Stomach (tissue), 8 donors: ENCODE measurements at regions not wholly inside any gene's neighbourhood (a gene's known extent, or its start where the extent isn't known, plus 50 kb on each side); places are given as distances from the start of the nearest gene placed in this dataset.

ENCODE experiments used
- DNase-seq, 2 donors: peaks; one replicate each; pipeline versions ENCODE4 v3.0.0 to v3.0.0-alpha.2; 2013 to 2019
- H3K27ac ChIP-seq, 5 donors: fragments of 200-600 bp in 4 of 5; sonication (generic) in 4 of 5; one replicate each; pipeline ENCODE4 v1.5.1; 2013 to 2019; ENCODE audit warnings: mild to moderate bottlenecking in 1 of 5, moderate library complexity in 1 of 5
- H3K27me3 ChIP-seq, 3 donors: fragments of 200-600 bp; sonication (generic); one replicate each; pipeline ENCODE4 v1.5.1; 2017 to 2019; ENCODE audit warnings: mixed run types in 1 of 3
- H3K36me3 ChIP-seq, 4 donors: fragments of 200-600 bp; sonication (generic); 1 replicate in 3 of 4; 2 replicates in 1 of 4; pipeline ENCODE4 v1.5.1; 2016 to 2019
- H3K4me1 ChIP-seq, 4 donors: fragments of 200-600 bp; sonication (generic); one replicate each; pipeline ENCODE4 v1.5.1; 2016 to 2019
- H3K4me3 ChIP-seq, 4 donors: fragments of 200-600 bp; sonication (generic) in 3 of 4; one replicate each; pipeline ENCODE4 v1.5.1; 2016 to 2019; ENCODE audit warnings: mild to moderate bottlenecking in 1 of 4
- H3K9me3 ChIP-seq, 4 donors: fragments of 200-600 bp; sonication (generic); one replicate each; pipeline ENCODE4 v1.5.1; 2016 to 2019
- EP300 ChIP-seq: sonication (generic); formaldehyde crosslinking; IDR thresholded peaks from one replicate; pipeline ENCODE4 v1.6.1; 2017; ENCODE audit warnings: antibody characterized with exemption
- POLR2A ChIP-seq, 4 donors: fragments of 450-650 bp; IDR thresholded peaks; one replicate each; pipeline ENCODE4 v1.6.1; 2016; ENCODE audit warnings: antibody characterized with exemption in 4 of 4, control low read depth in 2 of 4, mild to moderate bottlenecking in 1 of 4, moderate library complexity in 1 of 4
- POLR2AphosphoS5 ChIP-seq, 3 donors: sonication (generic); formaldehyde crosslinking; IDR thresholded peaks; one replicate each; pipeline ENCODE4 v1.6.1; 2016; ENCODE audit warnings: antibody characterized with exemption in 3 of 3
- WGBS, 5 donors: extraction: QIAGEN DNeasy Blood & Tissue Kit in 3 of 5; methylation state at CpG; one replicate each; pipeline versions ENCODE4 v1.1.5 to v1.1.7; 2013 to 2018; 5-methylcytosine and 5-hydroxymethylcytosine counted together
- intact Hi-C: fragments of 100-400 bp; cut with DNase I; formaldehyde crosslinking; loops from one replicate; pipeline ENCODE4 v1.15.1; 2023; ENCODE audit warnings: low total_unique reads
- TF ChIP-seq, protein P1 (sequence below), 7 experiments: fragments of 450-650 bp in 4 of 7; fragments of 200-600 bp in 3 of 7; sonication (generic) in 3 of 7; IDR thresholded peaks; one replicate each; pipeline ENCODE4 v1.5.1; 2016 to 2019; ENCODE audit warnings: antibody characterized with exemption in 7 of 7, control low read depth in 2 of 7, mild to moderate bottlenecking in 1 of 7
- donor health status: healthy with polysubstance abuse.
- donor health status: Bipolar disorder and iron deficiency.
- donor health status: healthy.

DNA sequence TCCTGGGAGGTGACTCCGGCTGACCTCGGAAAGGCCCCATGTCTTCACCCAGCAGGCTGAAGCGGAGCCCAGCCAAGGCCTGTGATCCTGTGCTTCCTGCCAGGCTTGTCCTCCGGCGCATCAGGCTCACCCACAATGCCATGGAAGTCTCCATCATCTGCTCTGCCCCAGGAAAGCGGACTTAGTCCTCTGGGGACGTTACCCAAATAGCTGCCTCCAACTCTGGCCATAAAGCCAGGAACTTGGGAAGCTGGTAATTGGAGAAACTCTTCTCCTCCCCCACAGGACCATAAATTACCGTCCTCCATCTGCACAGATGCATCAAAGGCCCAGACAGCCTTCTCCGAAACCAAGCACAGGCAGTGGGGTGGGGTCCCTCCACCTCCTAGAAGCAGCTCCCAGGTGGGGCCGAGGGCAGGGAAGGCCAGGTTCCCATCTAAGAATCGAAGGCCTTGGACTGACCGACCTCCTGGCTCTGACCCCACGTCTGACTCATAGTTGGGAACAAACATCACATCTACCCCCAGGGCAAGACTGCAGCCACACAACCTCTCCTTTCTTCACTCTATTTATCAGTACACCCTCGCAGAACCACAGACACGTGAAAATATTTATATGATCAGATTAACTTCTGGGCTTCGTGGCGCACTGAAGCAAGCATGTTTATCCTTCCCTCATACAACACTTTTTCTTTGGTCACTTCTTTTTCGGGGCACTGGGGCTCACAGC lies 56.4 kb downstream of the PITPNM2 start:
- H3K4me3 ChIP-seq = no peak overlapping the region
- no peaks in the 10 kb centered on the region for H3K36me3 ChIP-seq
- TF ChIP-seq, protein P1, sequence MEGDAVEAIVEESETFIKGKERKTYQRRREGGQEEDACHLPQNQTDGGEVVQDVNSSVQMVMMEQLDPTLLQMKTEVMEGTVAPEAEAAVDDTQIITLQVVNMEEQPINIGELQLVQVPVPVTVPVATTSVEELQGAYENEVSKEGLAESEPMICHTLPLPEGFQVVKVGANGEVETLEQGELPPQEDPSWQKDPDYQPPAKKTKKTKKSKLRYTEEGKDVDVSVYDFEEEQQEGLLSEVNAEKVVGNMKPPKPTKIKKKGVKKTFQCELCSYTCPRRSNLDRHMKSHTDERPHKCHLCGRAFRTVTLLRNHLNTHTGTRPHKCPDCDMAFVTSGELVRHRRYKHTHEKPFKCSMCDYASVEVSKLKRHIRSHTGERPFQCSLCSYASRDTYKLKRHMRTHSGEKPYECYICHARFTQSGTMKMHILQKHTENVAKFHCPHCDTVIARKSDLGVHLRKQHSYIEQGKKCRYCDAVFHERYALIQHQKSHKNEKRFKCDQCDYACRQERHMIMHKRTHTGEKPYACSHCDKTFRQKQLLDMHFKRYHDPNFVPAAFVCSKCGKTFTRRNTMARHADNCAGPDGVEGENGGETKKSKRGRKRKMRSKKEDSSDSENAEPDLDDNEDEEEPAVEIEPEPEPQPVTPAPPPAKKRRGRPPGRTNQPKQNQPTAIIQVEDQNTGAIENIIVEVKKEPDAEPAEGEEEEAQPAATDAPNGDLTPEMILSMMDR (IDR thresholded peaks at IDR 0.05) = no peak
- TF ChIP-seq POLR2AphosphoS5 (IDR thresholded peaks at IDR 0.05) (peak; percentile 33 to 52 (median 45)), EP300 (no peak)
- H3K9me3 ChIP-seq = no peaks in the 10 kb centered on the region
- intact Hi-C loops = no loop called here
- H3K4me1 ChIP-seq = peaks cover 28 to 62% (median 46%) of the 10 kb centered on the region in 4 donors
- DNase-seq = peak; percentile 34 to 41
- H3K27ac ChIP-seq = peak overlapping the region; percentile 25 to 82 (median 75)
- no peaks in the 10 kb centered on the region for H3K27me3 ChIP-seq
- WGBS, 5 donors = 48 to 52% (median 50%) methylated on average over 12 to 18 of the region's 18 CpGs

GRCh38 chr12:123092866-123093265 lies 58.0 kb downstream of the PITPNM2 start:
- no peaks in the 10 kb centered on the region for H3K9me3 ChIP-seq
- H3K4me1 ChIP-seq = peaks cover 28 to 62% (median 40%) of the 10 kb centered on the region in 4 donors
- no peak overlapping the region for H3K4me3 ChIP-seq
- no peak for DNase-seq
- peak overlapping the region in 3 of 5 donors; percentile 14 to 82 (median 18) for H3K27ac ChIP-seq
- no peaks in the 10 kb centered on the region for H3K27me3 ChIP-seq
- TF ChIP-seq, protein P1 (IDR thresholded peaks at IDR 0.05) = no peak
- no peak for TF ChIP-seq POLR2AphosphoS5 (IDR thresholded peaks at IDR 0.05)
- TF ChIP-seq POLR2A (IDR thresholded peaks at IDR 0.05) = no peak
- TF ChIP-seq EP300 = no peak
- intact Hi-C loops = no loop called here
- H3K36me3 ChIP-seq = no peaks in the 10 kb centered on the region
- 91 to 95% (median 93%) methylated on average over 4 of the region's 4 CpGs for WGBS, 5 donors

DNA sequence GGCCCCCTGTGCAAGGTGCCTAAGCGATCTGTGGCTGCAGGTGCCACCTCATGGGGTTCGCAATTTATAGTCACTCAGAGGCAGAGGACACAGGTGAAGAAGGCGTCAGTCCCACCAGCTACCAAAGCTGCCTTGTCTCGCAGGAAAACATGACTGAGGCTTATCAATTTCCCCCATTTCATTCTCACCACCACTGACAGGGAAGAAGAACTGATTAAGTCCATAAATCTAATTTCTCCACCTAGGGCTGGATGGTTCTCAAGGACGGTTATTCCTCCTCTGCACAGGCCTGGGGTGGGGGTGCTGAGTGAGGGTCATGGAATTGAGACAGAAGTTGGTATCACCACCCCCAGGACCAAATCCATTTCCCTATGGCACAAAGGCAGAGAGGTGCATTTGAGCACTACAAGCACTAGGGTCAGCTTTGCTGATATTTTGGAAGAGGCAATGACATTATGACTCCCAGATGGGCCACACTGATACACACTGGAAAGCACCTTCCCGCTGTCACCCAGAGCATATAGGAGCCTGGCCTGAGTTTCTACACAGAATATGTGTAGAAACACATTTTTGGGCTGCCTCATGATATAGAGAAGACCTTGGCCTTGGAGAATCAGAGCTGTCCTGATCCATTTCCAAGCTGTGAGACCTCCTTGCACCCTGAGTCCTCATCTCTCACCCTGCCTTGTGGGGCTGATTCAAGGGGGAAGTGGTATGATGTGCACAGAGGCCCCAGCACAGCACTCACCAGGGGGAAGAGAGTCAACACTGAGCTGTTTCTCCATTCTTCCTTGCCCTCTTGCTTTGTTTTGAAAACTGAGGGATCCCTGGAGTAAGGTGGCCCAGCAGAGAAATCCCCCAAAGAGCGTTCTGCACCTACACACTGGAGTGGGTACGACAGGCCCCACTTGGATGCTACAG lies 59.4 kb downstream of the PITPNM2 start:
- peak overlapping the region in 2 of 5 donors; percentile 9 to 14 for H3K27ac ChIP-seq
- peaks cover 22 to 49% (median 28%) of the 10 kb centered on the region in 4 donors for H3K4me1 ChIP-seq
- TF ChIP-seq, protein P1 (IDR thresholded peaks at IDR 0.05) = no peak
- TF ChIP-seq EP300 (no peak), POLR2A (IDR thresholded peaks at IDR 0.05) (no peak), POLR2AphosphoS5 (IDR thresholded peaks at IDR 0.05) (no peak)
- intact Hi-C loops = no loop called here
- H3K9me3 ChIP-seq = no peaks in the 10 kb centered on the region
- H3K36me3 ChIP-seq = no peaks in the 10 kb centered on the region
- no peaks in the 10 kb centered on the region for H3K27me3 ChIP-seq
- DNase-seq = no peak
- WGBS, 5 donors = 91 to 97% (median 96%) methylated on average over 6 to 8 of the region's 8 CpGs
- H3K4me3 ChIP-seq = no peak overlapping the region

- 37 to 63% (median 57%) methylated on average over 2 of the region's 2 CpGs for WGBS, 5 donors
- Histone ChIP-seq H3K4me3 (no peak overlapping the region), H3K4me1 (peaks cover 5 to 48% (median 20%) of the 10 kb centered on the region in 4 donors), H3K27me3 (no peaks in the 10 kb centered on the region), H3K27ac (peak overlapping the region in 1 of 5 donors; percentile 25), H3K36me3 (no peaks in the 10 kb centered on the region), H3K9me3 (no peaks in the 10 kb centered on the region)
- no peak for TF ChIP-seq POLR2A (IDR thresholded peaks at IDR 0.05)
- TF ChIP-seq EP300 = no peak
- TF ChIP-seq, protein P1 (IDR thresholded peaks at IDR 0.05) = no peak
- no peak for TF ChIP-seq POLR2AphosphoS5 (IDR thresholded peaks at IDR 0.05)
- intact Hi-C loops = no loop called here
- DNase-seq = no peak
These were observed 61.1 kb downstream of the PITPNM2 start for GRCh38 chr12:123089631-123090353.
